Parathyroid adenoma (tissue), 2 donors: ENCODE measurements at regions not wholly inside any gene's neighbourhood (a gene's known extent, or its start where the extent isn't known, plus 50 kb on each side); places are given as distances from the start of the nearest gene placed in this dataset.

ENCODE experiments used
- H2AFZ ChIP-seq: fragments of 300-600 bp; sonication (generic); one replicate; pipeline ENCODE4 v1.7.0; 2017; ENCODE audit warnings: antibody characterized with exemption, mild to moderate bottlenecking
- H3K27ac ChIP-seq: fragments of 300-600 bp; sonication (generic); one replicate; pipeline ENCODE4 v1.7.0; 2017
- H3K27me3 ChIP-seq: fragments of 300-600 bp; sonication (generic); one replicate; pipeline ENCODE4 v1.7.0; 2017; ENCODE audit warnings: low read length; ENCODE audit not compliant: control insufficient read depth, insufficient read depth
- H3K36me3 ChIP-seq: fragments of 300-600 bp; sonication (generic); one replicate; pipeline ENCODE4 v1.7.0; 2017; ENCODE audit warnings: low read length; ENCODE audit not compliant: control insufficient read depth, insufficient read depth
- H3K4me1 ChIP-seq: fragments of 300-600 bp; sonication (generic); one replicate; pipeline ENCODE4 v1.7.0; 2017; ENCODE audit warnings: control low read depth
- H3K4me2 ChIP-seq: fragments of 300-600 bp; sonication (generic); one replicate; pipeline ENCODE4 v1.7.0; 2017; ENCODE audit warnings: low read length
- H3K4me3 ChIP-seq: fragments of 300-600 bp; sonication (generic); one replicate; pipeline ENCODE4 v1.7.0; 2017; ENCODE audit warnings: low read depth, low read length
- H3K79me2 ChIP-seq: fragments of 300-600 bp; sonication (generic); one replicate; pipeline ENCODE4 v1.7.0; 2017; ENCODE audit warnings: control low read depth
- H3K9ac ChIP-seq: fragments of 300-600 bp; sonication (generic); one replicate; pipeline ENCODE4 v1.7.0; 2017; ENCODE audit warnings: mild to moderate bottlenecking
- H3K9me3 ChIP-seq: fragments of 300-600 bp; sonication (generic); one replicate; pipeline ENCODE4 v1.7.0; 2017; ENCODE audit warnings: low read length; ENCODE audit not compliant: control insufficient read depth
- CTCF ChIP-seq: fragments of 300-600 bp; sonication (generic); IDR thresholded peaks from one replicate; pipeline ENCODE4 v1.7.0; 2017; ENCODE audit warnings: antibody characterized with exemption, mild to moderate bottlenecking
- donor health status: primary hyperparathyroidism.

DNA sequence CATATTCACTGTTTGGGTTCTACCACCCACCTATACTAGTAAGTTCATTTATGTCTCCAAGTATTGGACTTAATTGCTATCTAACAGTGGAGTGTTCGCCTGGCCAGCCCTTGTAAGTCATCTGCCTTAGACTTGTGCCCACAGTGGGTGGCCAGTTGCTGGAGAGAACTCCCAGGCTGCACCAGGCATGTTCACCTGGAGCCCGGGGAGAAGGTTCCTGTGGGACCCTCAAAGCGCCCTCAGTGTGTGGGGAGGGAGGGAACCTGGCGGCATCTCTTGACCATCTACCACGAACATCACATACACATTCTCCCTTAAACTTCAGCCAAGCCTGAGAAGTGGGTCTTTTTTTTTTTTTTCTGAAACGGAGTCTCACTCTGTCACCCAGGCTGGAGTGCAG lies 138.1 kb downstream of the CPZ start:
- no peak overlapping the region for H3K27ac ChIP-seq
- no peaks in the 10 kb centered on the region for H3K4me1 ChIP-seq
- H3K79me2 ChIP-seq = no peaks in the 10 kb centered on the region
- H3K9ac ChIP-seq = no peak overlapping the region
- TF ChIP-seq CTCF = no peak
- no peak overlapping the region for H3K4me2 ChIP-seq
- no peak overlapping the region for H3K4me3 ChIP-seq
- H3K9me3 ChIP-seq = no peaks in the 10 kb centered on the region
- no peak overlapping the region for H2AFZ ChIP-seq
- no peaks in the 10 kb centered on the region for H3K36me3 ChIP-seq
- no peaks in the 10 kb centered on the region for H3K27me3 ChIP-seq

GRCh38 chr4:8730159-8730558 lies 137.6 kb downstream of the CPZ start:
- no peak overlapping the region for H3K4me2 ChIP-seq
- no peak overlapping the region for H3K4me3 ChIP-seq
- H3K4me1 ChIP-seq = no peaks in the 10 kb centered on the region
- no peaks in the 10 kb centered on the region for H3K79me2 ChIP-seq
- no peak for TF ChIP-seq CTCF
- H3K36me3 ChIP-seq = no peaks in the 10 kb centered on the region
- H3K27ac ChIP-seq = no peak overlapping the region
- no peak overlapping the region for H2AFZ ChIP-seq
- H3K9me3 ChIP-seq = no peaks in the 10 kb centered on the region
- H3K9ac ChIP-seq = no peak overlapping the region
- H3K27me3 ChIP-seq = no peaks in the 10 kb centered on the region

- Histone ChIP-seq H3K4me1 (no peaks in the 10 kb centered on the region), H3K36me3 (no peaks in the 10 kb centered on the region), H3K79me2 (no peaks in the 10 kb centered on the region), H3K9ac (no peak overlapping the region), H3K4me2 (no peak overlapping the region), H2AFZ (no peak overlapping the region), H3K4me3 (no peak overlapping the region), H3K27me3 (no peaks in the 10 kb centered on the region), H3K9me3 (no peaks in the 10 kb centered on the region), H3K27ac (no peak overlapping the region)
- TF ChIP-seq CTCF = no peak
Measured at GRCh38 chr4:8729408-8730149, 137.0 kb downstream of the CPZ start.

DNA sequence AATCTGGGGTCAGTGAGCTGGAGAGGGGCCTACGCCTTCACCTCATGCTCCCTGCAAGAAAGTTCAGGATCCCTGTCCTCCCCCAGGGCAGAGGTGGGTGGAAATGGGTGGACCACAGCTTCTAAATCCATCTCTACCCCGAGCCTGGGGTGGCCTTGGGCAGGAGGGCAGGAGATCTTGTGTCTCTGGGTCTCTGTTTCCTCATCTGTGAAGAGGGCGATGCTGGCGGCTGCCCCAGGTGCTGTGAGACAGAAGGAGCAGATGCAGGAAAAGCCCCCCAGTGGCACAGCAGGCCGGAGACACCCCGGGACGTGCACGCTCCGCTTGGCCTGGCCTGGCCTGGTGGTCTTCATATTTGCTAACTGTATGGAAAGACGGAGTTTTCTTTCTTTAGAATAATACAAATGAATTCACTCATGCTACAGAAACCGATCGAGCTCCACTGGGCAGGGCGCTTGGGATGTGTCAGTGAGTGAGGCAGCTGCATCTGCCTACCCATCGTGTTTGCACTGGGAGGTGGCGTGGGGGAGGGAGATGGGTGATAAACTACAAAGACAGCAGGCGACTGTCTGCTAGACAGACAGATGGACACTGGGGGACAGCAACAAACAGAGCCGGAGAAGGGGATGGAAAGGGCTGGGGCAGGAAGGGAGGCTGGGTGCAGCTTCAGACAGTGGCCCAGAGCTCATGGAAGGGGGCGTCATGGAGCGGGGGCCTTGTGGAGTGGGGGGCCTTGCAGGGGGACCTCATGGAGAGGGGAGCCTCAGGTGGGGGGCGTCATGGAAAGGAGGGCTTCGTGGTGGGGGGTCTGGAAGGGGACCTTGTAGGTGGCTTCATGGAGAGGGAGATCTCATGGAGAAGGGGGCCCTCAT lies 136.2 kb downstream of the CPZ start:
- Histone ChIP-seq H3K4me1 (no peaks in the 10 kb centered on the region), H3K27ac (no peak overlapping the region), H3K4me3 (no peak overlapping the region), H2AFZ (no peak overlapping the region), H3K9me3 (no peaks in the 10 kb centered on the region), H3K36me3 (no peaks in the 10 kb centered on the region), H3K27me3 (no peaks in the 10 kb centered on the region), H3K4me2 (no peak overlapping the region), H3K9ac (no peak overlapping the region), H3K79me2 (no peaks in the 10 kb centered on the region)
- no peak for TF ChIP-seq CTCF
